HCT116 (cell line): ENCODE measurements at regions not wholly inside any gene's neighbourhood (a gene's known extent, or its start where the extent isn't known, plus 50 kb on each side); places are given as distances from the start of the nearest gene placed in this dataset.

Experiments
- ATAC-seq: fragments of 200-7000 bp; cut with Tn5 transposase; 2 replicates; pipeline ENCODE4 v1.9.1; 2020; ENCODE audit warnings: mild to moderate bottlenecking, moderate library complexity
- BruUV-seq: library from RNA; stranded (reverse); fragments of 400-500 nt; replicated peaks from 2 replicates; lab custom pipeline; 2021; lab: Mats Ljungman, UMichigan
- CTCF ChIA-PET: fragments of 300-600 bp; sonication (Branson Sonifier 250); formaldehyde crosslinking; loops from one replicate; lab custom pipeline; 2021; ENCODE audit warnings: antibody characterized with exemption; lab: Charles Lee
- POLR2A ChIA-PET: fragments of 300-600, 350-600 bp; sonication (Branson Sonifier 250); formaldehyde crosslinking; loops from one replicate; lab custom pipeline; 2021; ENCODE audit warnings: antibody characterized with exemption; lab: Charles Lee
- RAD21 ChIA-PET, 2 experiments: fragments of 300-600 bp; sonication (Branson Sonifier 250); formaldehyde crosslinking; loops; one replicate each; lab custom pipeline; 2023; ENCODE audit warnings: low total read pairs in 2 of 2; ENCODE audit not compliant: uncharacterized antibody in 2 of 2, unreplicated experiment in 2 of 2, low non-redundant PET in 1 of 2; lab: Charles Lee
- DNase-seq: peaks from one replicate; pipeline ENCODE4 v3.0.0-alpha.2; 2010; ENCODE audit warnings: low read depth, low spot score
- H2AFZ ChIP-seq: fragments of 200-600 bp; shearing (Covaris generic), sonication (generic); 2 replicates; pipeline ENCODE4 v1.6.1; 2017; ENCODE audit warnings: low read depth, mixed run types, mixed read lengths, antibody characterized with exemption, low read length; ENCODE audit not compliant: poor library complexity, severe bottlenecking
- H3K27ac ChIP-seq: 2 replicates; pipeline ENCODE4 v1.5.1; 2012; ENCODE audit warnings: low read depth, low read length
- H3K27me3 ChIP-seq: fragments of 200-600 bp; sonication (generic); 2 replicates; pipeline ENCODE4 v1.6.1; 2016; ENCODE audit warnings: mixed run types, low read length, mixed read lengths; ENCODE audit not compliant: insufficient read depth
- H3K36me3 ChIP-seq, 2 experiments: fragments of 200-500 bp in 1 of 2; fragments of 200-600 bp in 1 of 2; sonication (Bioruptor generic) in 1 of 2; sonication (generic) in 1 of 2; 2 replicates each; pipeline versions ENCODE4 v1.5.1 to v1.6.1; 2014 to 2016; ENCODE audit warnings: low read length in 2 of 2, inconsistent platforms in 1 of 2, mixed read lengths in 1 of 2, mixed run types in 1 of 2; ENCODE audit not compliant: insufficient read depth in 2 of 2, control insufficient read depth in 1 of 2
- H3K4me1 ChIP-seq, 2 experiments: fragments of 200-600 bp in 1 of 2; sonication (generic) in 1 of 2; 2 replicates each; pipeline versions ENCODE4 v1.5.1 to v1.6.1; 2012 to 2017; ENCODE audit warnings: low read length in 2 of 2, inconsistent platforms in 1 of 2, mild to moderate bottlenecking in 1 of 2, mixed read lengths in 1 of 2, mixed run types in 1 of 2, moderate library complexity in 1 of 2; ENCODE audit not compliant: insufficient read depth in 2 of 2, control insufficient read depth in 1 of 2
- H3K4me2 ChIP-seq: fragments of 200-600 bp; sonication (generic); 2 replicates; pipeline ENCODE4 v1.6.1; 2017; ENCODE audit warnings: mixed run types, low read length, mixed read lengths
- H3K4me3 ChIP-seq, 2 experiments: fragments of 200-600 bp in 1 of 2; sonication (generic) in 1 of 2; replicated peaks in 1 of 2; 2 replicates each; pipeline ENCODE4 v1.5.1; 2011 to 2016; ENCODE audit warnings: low read length in 2 of 2, control low read depth in 1 of 2, low read depth in 1 of 2, mild to moderate bottlenecking in 1 of 2, mixed read lengths in 1 of 2, mixed run types in 1 of 2
- H3K79me2 ChIP-seq: fragments of 200-600 bp; sonication (generic); 2 replicates; pipeline ENCODE4 v1.6.1; 2017; ENCODE audit warnings: mild to moderate bottlenecking, mixed run types, low read length, moderate library complexity, mixed read lengths; ENCODE audit not compliant: insufficient read depth
- H3K9ac ChIP-seq: fragments of 200-600 bp; sonication (generic); 2 replicates; pipeline ENCODE4 v1.6.1; 2016; ENCODE audit warnings: low read length, mixed read lengths
- H3K9me2 ChIP-seq: fragments of 200-600 bp; sonication (generic), shearing (Covaris generic); 2 replicates; pipeline ENCODE4 v1.6.1; 2017; ENCODE audit warnings: mixed run types, mild to moderate bottlenecking, moderate library complexity; ENCODE audit not compliant: insufficient read depth
- H3K9me3 ChIP-seq, 2 experiments: fragments of 200-500 bp in 1 of 2; fragments of 200-600 bp in 1 of 2; sonication (Bioruptor generic) in 1 of 2; sonication (generic) in 1 of 2; 2 replicates each; pipeline ENCODE4 v1.6.1; 2014 to 2017; ENCODE audit warnings: low read length in 2 of 2, mixed read lengths in 2 of 2, inconsistent platforms in 1 of 2, low read depth in 1 of 2, mild to moderate bottlenecking in 1 of 2, mixed run types in 1 of 2, moderate library complexity in 1 of 2; ENCODE audit not compliant: control insufficient read depth in 1 of 2, insufficient read depth in 1 of 2
- H4K20me1 ChIP-seq: fragments of 200-600 bp; sonication (generic), shearing (Covaris generic); 2 replicates; pipeline ENCODE4 v1.6.1; 2017; ENCODE audit warnings: mixed run types, mild to moderate bottlenecking, moderate library complexity; ENCODE audit not compliant: insufficient read depth
- CEBPB ChIP-seq: IDR thresholded peaks from 2 replicates; pipeline ENCODE4 v1.6.1; 2012; ENCODE audit warnings: low read depth
- FOSL1 ChIP-seq: IDR thresholded peaks from 2 replicates; pipeline ENCODE4 v1.6.1; 2012; ENCODE audit warnings: low read depth
- JUND ChIP-seq: IDR thresholded peaks from 2 replicates; pipeline ENCODE4 v1.6.1; 2012
- POLR2A ChIP-seq: IDR thresholded peaks from 2 replicates; pipeline ENCODE4 v1.7.0; 2011; ENCODE audit warnings: borderline replicate concordance; ENCODE audit not compliant: insufficient read depth, insufficient read length; ENCODE audit errors: extremely low read depth
- RAD21 ChIP-seq: IDR thresholded peaks from 2 replicates; pipeline ENCODE4 v1.6.1; 2012; ENCODE audit warnings: low read depth, mild to moderate bottlenecking
- SP1 ChIP-seq: IDR thresholded peaks from 2 replicates; pipeline ENCODE4 v1.6.1; 2012; ENCODE audit warnings: low read depth
- TCF7L2 ChIP-seq: IDR thresholded peaks from 2 replicates; pipeline ENCODE4 v1.7.0; 2011; ENCODE audit warnings: borderline replicate concordance, inconsistent platforms; ENCODE audit not compliant: insufficient read depth, insufficient read length; ENCODE audit errors: extremely low read depth
- ZNF274 ChIP-seq: fragments of 200-500 bp; sonication (Bioruptor generic); IDR thresholded peaks from 2 replicates; pipeline ENCODE4 v1.6.1; 2014; ENCODE audit warnings: mild to moderate bottlenecking, low read depth, low read length, inconsistent platforms
- intact Hi-C: fragments of 100-400 bp; cut with micrococcal nuclease; formaldehyde crosslinking; loops from 2 replicates; pipeline ENCODE4 v1.10.0; 2022
- TF ChIP-seq, protein P1 (sequence below): IDR thresholded peaks from 2 replicates; pipeline ENCODE4 v1.6.1; 2012; ENCODE audit warnings: low read depth
- TF ChIP-seq, protein P2 (sequence below), 3 experiments: fragments of 200-600 bp in 1 of 3; sonication (generic) in 1 of 3; IDR thresholded peaks in 2 of 3; conservative IDR thresholded peaks in 1 of 3; 2 replicates each; pipeline ENCODE4 v1.5.1; 2012 to 2017; ENCODE audit warnings: low read depth in 2 of 3, low read length in 2 of 3, antibody characterized with exemption in 1 of 3, borderline replicate concordance in 1 of 3, control low read depth in 1 of 3, mild to moderate bottlenecking in 1 of 3, mixed read lengths in 1 of 3, mixed run types in 1 of 3, moderate library complexity in 1 of 3; ENCODE audit not compliant: insufficient read depth in 1 of 3
- TF ChIP-seq, protein P3 (sequence below): IDR thresholded peaks from 2 replicates; pipeline ENCODE4 v1.6.1; 2011; ENCODE audit warnings: mild to moderate bottlenecking, low read length, moderate library complexity; ENCODE audit not compliant: insufficient replicate concordance; ENCODE audit errors: extremely low read depth
- TF ChIP-seq, protein P4 (sequence below): IDR thresholded peaks from 2 replicates; pipeline ENCODE4 v1.6.1; 2012
- TF ChIP-seq, protein P5 (sequence below): IDR thresholded peaks from 2 replicates; pipeline ENCODE4 v1.6.1; 2012

DNA sequence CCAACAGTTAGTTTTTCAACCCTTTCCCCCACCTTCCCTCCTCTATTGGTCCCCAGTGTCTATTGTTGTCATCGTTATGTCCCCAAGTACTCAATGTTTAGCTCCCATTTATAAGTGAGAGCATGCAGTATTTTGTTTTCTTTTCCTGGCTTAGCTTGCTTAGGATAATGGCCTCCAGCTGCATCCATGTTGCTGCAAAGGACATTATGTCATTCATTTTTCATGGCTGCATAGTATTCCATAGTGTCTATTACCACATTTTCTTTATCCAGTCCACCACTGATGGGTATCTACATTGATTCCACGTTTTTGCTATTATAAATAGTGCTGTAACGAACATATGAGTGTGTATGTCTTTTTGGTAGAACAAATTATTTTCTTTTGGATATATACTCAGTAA is 55.3 kb upstream of the HIVEP1 start:
- intact Hi-C loops = no loop called here
- BruUV-seq = no TSS peak

More for the DNA sequence above, 55.3 kb upstream of the HIVEP1 start:
- Histone ChIP-seq H3K4me3 (no peak overlapping the region), H3K9me2 (no peaks in the 10 kb centered on the region), H2AFZ (no peak overlapping the region), H3K27ac (no peak overlapping the region)
- ATAC-seq = no peak
- RAD21 ChIA-PET = no interaction called here
- TF ChIP-seq, protein P1, sequence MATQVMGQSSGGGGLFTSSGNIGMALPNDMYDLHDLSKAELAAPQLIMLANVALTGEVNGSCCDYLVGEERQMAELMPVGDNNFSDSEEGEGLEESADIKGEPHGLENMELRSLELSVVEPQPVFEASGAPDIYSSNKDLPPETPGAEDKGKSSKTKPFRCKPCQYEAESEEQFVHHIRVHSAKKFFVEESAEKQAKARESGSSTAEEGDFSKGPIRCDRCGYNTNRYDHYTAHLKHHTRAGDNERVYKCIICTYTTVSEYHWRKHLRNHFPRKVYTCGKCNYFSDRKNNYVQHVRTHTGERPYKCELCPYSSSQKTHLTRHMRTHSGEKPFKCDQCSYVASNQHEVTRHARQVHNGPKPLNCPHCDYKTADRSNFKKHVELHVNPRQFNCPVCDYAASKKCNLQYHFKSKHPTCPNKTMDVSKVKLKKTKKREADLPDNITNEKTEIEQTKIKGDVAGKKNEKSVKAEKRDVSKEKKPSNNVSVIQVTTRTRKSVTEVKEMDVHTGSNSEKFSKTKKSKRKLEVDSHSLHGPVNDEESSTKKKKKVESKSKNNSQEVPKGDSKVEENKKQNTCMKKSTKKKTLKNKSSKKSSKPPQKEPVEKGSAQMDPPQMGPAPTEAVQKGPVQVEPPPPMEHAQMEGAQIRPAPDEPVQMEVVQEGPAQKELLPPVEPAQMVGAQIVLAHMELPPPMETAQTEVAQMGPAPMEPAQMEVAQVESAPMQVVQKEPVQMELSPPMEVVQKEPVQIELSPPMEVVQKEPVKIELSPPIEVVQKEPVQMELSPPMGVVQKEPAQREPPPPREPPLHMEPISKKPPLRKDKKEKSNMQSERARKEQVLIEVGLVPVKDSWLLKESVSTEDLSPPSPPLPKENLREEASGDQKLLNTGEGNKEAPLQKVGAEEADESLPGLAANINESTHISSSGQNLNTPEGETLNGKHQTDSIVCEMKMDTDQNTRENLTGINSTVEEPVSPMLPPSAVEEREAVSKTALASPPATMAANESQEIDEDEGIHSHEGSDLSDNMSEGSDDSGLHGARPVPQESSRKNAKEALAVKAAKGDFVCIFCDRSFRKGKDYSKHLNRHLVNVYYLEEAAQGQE = no peak
- no peak for TF ChIP-seq POLR2A
- TF ChIP-seq, protein P2, sequence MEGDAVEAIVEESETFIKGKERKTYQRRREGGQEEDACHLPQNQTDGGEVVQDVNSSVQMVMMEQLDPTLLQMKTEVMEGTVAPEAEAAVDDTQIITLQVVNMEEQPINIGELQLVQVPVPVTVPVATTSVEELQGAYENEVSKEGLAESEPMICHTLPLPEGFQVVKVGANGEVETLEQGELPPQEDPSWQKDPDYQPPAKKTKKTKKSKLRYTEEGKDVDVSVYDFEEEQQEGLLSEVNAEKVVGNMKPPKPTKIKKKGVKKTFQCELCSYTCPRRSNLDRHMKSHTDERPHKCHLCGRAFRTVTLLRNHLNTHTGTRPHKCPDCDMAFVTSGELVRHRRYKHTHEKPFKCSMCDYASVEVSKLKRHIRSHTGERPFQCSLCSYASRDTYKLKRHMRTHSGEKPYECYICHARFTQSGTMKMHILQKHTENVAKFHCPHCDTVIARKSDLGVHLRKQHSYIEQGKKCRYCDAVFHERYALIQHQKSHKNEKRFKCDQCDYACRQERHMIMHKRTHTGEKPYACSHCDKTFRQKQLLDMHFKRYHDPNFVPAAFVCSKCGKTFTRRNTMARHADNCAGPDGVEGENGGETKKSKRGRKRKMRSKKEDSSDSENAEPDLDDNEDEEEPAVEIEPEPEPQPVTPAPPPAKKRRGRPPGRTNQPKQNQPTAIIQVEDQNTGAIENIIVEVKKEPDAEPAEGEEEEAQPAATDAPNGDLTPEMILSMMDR (IDR thresholded peaks at IDR 0.05 in 2 of 3, conservative IDR thresholded peaks at IDR 0.05 in 1 of 3; ENCODE audit: borderline replicate concordance in 1 of 3, insufficient read depth in 1 of 3, low read depth in 2 of 3, low read length in 2 of 3) = no peak
- no peak for TF ChIP-seq RAD21
- TF ChIP-seq SP1 = no peak
- no peak for TF ChIP-seq ZNF274
- TF ChIP-seq, protein P3, sequence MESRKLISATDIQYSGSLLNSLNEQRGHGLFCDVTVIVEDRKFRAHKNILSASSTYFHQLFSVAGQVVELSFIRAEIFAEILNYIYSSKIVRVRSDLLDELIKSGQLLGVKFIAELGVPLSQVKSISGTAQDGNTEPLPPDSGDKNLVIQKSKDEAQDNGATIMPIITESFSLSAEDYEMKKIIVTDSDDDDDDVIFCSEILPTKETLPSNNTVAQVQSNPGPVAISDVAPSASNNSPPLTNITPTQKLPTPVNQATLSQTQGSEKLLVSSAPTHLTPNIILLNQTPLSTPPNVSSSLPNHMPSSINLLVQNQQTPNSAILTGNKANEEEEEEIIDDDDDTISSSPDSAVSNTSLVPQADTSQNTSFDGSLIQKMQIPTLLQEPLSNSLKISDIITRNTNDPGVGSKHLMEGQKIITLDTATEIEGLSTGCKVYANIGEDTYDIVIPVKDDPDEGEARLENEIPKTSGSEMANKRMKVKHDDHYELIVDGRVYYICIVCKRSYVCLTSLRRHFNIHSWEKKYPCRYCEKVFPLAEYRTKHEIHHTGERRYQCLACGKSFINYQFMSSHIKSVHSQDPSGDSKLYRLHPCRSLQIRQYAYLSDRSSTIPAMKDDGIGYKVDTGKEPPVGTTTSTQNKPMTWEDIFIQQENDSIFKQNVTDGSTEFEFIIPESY = no peak
- no peak for TF ChIP-seq JUND
- TF ChIP-seq, protein P4, sequence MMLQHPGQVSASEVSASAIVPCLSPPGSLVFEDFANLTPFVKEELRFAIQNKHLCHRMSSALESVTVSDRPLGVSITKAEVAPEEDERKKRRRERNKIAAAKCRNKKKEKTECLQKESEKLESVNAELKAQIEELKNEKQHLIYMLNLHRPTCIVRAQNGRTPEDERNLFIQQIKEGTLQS = no peak
- no peak for TF ChIP-seq TCF7L2
- TF ChIP-seq, protein P5, sequence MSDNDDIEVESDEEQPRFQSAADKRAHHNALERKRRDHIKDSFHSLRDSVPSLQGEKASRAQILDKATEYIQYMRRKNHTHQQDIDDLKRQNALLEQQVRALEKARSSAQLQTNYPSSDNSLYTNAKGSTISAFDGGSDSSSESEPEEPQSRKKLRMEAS = no peak
- no peak for TF ChIP-seq FOSL1
- TF ChIP-seq CEBPB = no peak
- TF ChIP-seq, all 23 proteins: peak for 0
- H3K36me3 ChIP-seq = no peaks in the 10 kb centered on the region
- H4K20me1 ChIP-seq = no peaks in the 10 kb centered on the region; the same call in 1 of the 2 replicates
- no peaks in the 10 kb centered on the region for H3K4me1 ChIP-seq
- POLR2A ChIA-PET = no interaction called here
- H3K9me3 ChIP-seq = no peaks in the 10 kb centered on the region
- H3K9ac ChIP-seq = no peak overlapping the region
- H3K4me2 ChIP-seq = no peak overlapping the region
- H3K27me3 ChIP-seq = no peaks in the 10 kb centered on the region
- CTCF ChIA-PET = no interaction called here
- no peak for DNase-seq
- no peaks in the 10 kb centered on the region for H3K79me2 ChIP-seq
